ENCODE measurements at regions not wholly inside any gene's neighbourhood (a gene's known extent, or its start where the extent isn't known, plus 50 kb on each side); places are given as distances from the start of the nearest gene placed in this dataset.

DNA sequence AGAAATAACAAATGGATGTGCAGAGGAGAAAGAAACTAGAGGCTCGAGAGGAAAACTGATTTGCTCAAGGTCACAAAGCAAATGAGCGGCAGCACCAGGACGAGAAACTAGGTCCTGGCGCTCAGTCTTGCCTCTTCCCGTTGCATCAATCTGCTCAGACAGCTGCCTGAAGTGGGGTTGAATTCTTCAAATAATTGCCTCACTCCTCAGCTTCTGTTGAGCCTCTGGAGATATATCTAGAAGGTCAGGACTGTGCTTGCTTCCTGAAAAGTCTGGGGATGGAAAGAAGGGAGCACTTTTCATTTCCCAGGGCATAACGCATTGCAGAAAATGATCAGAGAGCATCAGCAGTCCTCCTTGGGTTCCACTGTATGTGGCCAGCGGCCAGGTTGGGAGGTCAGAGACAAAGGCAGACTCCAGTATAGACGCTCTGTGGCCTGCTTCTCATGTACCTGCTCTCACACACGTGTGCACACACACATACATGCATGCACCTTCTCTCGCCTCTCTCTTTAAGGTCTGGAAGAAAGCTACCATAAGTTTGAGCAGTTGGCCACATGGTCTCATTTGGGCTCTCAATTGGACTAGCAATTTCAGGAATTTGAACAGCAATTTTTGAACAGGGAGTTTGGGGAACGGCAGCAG, 83.7 kb upstream of the DUSP5 start:
- no peak for DNase-seq (ENCODE audit: low read depth, low spot score)

GRCh38 chr10:110414548-110415309, 83.0 kb upstream of the DUSP5 start:
- DNase-seq (ENCODE audit: low read depth, low spot score): no peak

- no peak for DNase-seq (ENCODE audit: low read depth, low spot score)
These were observed 81.9 kb upstream of the DUSP5 start for GRCh38 chr10:110415809-110416208.

GRCh38 chr10:110416776-110417711, 80.7 kb upstream of the DUSP5 start:
- DNase-seq (ENCODE audit: low read depth, low spot score): no peak

- no peak for DNase-seq (ENCODE audit: low read depth, low spot score)
These were observed 79.5 kb upstream of the DUSP5 start for GRCh38 chr10:110418218-110418617.

DNA sequence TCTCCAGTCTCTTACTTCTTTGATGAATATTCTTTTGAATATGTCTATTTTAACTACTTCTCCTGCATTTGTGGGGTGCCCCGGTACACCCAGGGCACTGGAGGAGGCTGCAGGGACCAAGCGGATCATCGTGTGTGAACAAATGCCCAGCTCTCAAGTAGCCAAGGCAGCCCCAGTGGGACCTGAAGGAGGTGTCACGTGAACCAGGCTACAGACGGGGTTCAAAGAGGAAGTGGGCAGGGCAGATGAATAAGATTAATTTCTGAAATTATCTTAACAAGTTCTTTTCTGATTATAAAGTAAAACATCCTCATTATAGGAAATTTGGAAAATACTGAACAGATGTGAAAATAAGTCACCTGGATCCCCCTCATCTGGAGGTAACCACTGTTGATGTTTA, 78.4 kb upstream of the DUSP5 start:
- DNase-seq (ENCODE audit: low read depth, low spot score): no peak

DNA sequence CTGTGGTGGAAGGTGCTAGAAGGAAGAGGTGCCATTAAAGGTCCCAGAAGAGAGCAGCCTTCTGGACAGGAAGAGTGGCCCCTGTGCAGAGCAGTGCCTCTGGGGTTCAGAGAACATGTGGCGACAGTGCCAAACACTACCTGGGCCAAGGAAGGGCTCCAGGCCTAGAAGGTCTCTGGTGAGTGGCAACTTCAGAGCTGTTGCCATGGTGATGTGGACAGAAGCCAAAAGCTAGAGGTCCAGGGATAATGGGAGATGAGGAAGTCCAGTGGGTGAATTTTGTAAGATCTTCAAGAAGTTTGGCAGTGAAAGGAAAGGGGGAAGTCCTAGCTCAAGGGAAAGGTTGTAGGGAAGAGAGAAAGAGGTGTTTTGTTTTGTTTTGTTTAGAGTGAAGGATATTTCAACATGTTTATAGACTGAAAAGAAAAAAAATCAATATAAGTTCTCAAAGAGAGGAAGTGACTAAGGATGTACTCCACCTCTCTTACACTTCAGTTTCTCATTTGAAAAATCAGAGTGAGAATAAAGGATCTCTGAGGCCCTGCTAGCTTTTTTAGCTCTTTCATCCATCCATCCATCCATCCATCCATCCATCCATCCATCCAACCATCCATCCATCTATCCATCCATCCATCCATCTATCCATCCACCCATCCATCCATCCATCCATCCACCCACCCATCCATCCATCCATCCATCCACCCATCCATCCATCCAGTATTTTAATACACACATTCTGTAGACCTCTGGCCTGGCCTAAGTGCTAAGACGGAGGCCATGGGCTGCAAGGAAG, 77.1 kb upstream of the DUSP5 start:
- no peak for DNase-seq (ENCODE audit: low read depth, low spot score)

- DNase-seq (ENCODE audit: low read depth, low spot score): no peak
These were observed 76.1 kb upstream of the DUSP5 start for GRCh38 chr10:110421512-110422138.

DNA sequence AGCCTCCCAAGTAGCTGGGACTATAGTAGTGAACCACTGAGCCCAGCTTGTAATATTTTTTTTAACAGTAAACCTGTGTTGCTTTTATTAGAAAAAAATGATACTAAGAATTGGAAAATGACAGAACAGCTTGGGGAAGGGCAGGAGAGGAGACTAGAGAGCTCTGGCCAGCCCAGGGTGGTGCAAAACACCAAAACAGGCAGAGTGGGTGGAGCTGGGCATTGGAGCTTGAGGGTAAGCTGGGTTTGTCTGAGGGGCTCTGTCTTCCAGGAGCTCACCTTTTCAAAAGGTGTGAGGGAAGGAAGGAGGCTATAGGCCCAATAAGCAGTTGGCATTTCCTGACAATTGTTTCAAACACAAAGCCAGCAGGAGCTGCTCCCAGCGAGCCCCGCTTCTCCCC, 75.2 kb upstream of the DUSP5 start:
- no peak for DNase-seq (ENCODE audit: low read depth, low spot score)

GRCh38 chr10:110423650-110424049, 74.1 kb upstream of the DUSP5 start:
- DNase-seq (ENCODE audit: low read depth, low spot score): no peak

- no peak for DNase-seq (ENCODE audit: low read depth, low spot score)
These were observed 71.9 kb upstream of the DUSP5 start for GRCh38 chr10:110425684-110426293.

DNA sequence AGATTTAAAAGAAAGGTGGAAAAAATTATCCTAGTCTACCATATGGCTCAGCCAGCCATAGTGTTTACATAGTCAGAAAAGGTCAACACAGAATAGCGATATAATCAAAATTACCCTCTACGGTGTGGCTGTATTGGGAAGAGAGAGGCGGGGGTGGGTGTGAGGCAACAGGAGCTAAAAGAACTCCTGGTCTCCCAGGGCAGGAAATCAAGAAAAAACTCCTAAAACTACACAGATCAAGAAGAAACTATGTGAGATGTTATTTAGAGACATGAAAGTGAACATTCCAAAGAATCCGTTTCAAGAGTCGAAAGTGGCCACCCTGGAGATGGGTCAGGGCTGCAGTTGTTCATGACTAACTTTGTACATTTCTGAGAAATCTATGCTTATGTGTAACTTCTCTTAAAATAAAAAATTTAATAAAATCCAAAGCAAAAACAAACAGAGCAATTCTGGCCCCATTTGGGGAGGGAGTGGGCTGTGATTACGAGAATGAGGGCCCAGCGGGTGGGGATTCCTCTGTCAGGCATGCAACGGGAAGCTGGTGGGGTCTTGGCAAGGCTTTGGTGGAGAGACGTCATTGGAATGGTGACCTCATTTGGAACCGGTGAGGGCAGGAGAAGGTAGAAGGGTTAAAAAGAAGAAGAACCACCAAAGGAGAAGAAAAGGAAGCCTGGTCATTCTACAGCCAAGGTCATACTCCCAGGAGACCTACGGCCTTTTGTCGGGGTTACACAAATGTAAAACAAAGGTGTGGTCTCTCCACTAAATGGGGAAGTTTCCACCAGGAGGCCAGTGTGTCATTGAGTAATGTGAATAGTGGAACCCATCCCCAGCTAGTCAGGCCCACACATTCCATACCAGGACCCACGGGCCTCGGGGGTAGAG, 71.2 kb upstream of the DUSP5 start:
- no peak for DNase-seq (ENCODE audit: low read depth, low spot score)

- DNase-seq (ENCODE audit: low read depth, low spot score): no peak
These were observed 68.4 kb upstream of the DUSP5 start for GRCh38 chr10:110429301-110429700.

DNA sequence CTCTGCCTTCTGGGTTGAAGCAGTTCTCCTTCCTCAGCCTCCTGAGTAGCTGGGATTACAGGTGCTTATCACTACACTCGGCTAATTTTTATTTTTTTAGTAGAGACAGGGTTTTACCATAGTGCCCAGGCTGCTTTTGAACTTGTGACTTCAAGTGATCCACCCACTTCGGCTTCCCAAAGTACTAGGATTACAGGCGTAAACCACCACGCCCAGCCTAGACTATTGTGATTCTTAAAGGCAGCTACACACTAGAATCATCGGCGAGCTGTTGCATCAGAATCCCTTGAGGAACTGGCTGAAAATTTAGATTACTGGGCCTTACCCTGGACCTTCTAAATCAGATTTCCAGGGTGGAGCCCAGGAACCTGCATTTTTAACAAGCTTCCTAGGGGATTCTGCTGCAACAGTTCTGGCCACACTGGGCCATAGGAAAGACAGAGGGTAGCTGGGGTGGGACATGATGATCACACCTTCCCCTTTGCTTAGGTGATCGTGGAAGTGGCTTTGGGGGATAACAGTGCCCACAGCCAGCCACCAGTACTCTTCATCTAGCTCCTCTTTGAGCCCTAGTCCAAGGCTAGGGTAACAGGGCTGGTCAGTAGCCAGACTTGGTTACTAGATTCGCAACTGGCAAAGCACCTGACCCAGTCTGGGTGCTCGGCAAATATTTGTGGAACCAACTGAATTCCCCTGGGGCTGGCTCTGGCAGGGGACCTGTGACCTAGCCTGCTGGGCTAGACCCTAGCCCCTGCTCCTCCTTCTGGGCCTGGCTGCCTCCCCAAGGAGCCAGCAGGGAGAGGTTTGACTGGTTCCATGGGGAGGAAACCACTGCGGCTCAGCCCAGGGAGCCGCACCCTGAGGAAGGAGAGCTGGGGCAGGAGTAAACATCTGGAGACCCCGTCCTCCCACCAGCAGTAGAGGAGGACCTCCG, 67.1 kb upstream of the DUSP5 start:
- DNase-seq (ENCODE audit: low read depth, low spot score): no peak

GRCh38 chr10:110431659-110432058, 66.0 kb upstream of the DUSP5 start:
- no peak for DNase-seq (ENCODE audit: low read depth, low spot score)

- no peak for DNase-seq (ENCODE audit: low read depth, low spot score)
These were observed 65.6 kb upstream of the DUSP5 start for GRCh38 chr10:110432084-110432483.

- DNase-seq (ENCODE audit: low read depth, low spot score): no peak
These were observed 64.7 kb upstream of the DUSP5 start for GRCh38 chr10:110432814-110433565.

DNA sequence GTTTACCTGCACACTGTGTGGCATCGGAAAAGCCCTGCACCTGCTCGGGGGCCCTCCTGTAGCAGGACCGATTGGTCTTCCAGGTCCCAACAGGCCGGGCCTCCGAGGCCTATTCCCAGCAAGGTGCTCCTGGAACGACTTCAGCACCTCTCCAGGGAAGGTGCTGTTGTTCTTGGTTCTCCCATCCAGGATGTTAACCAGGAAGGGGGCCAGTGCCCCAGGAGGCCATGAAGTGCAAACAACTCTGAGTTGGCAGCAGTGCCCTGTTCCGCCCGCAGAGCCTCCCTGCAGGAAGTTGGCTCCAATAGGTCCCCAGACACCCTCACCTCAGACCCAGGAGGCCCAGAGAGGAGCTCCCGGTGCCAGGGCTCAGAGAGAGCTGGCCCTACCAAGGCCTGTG, 64.0 kb upstream of the DUSP5 start:
- DNase-seq (ENCODE audit: low read depth, low spot score): no peak

Data from pulmonary artery endothelial cell (primary cell).